IPS-20b (cell line): ENCODE measurements at regions not wholly inside any gene's neighbourhood (a gene's known extent, or its start where the extent isn't known, plus 50 kb on each side); places are given as distances from the start of the nearest gene placed in this dataset.
A peak's percentile ranks its signal among the peaks of the same experiment; 100 is the strongest.

Experiments
- H3K27ac ChIP-seq: one replicate; pipeline ENCODE4 v1.5.1; 2013; ENCODE audit warnings: low read length
- H3K27me3 ChIP-seq: 2 replicates; pipeline ENCODE4 v1.6.1; 2013; ENCODE audit warnings: mild to moderate bottlenecking, low read length, inconsistent platforms; ENCODE audit not compliant: insufficient read depth
- H3K36me3 ChIP-seq: 2 replicates; pipeline ENCODE4 v1.6.1; 2013; ENCODE audit warnings: low read depth, mild to moderate bottlenecking, inconsistent platforms, low read length, moderate library complexity; ENCODE audit not compliant: insufficient read depth
- H3K4me1 ChIP-seq: 2 replicates; pipeline ENCODE4 v1.6.1; 2013; ENCODE audit warnings: mild to moderate bottlenecking, control low read depth, inconsistent platforms, low read length, moderate library complexity; ENCODE audit not compliant: insufficient read depth
- H3K4me3 ChIP-seq: 2 replicates; pipeline ENCODE4 v1.5.1; 2013; ENCODE audit warnings: mild to moderate bottlenecking, low read length, inconsistent platforms
- H3K9ac ChIP-seq: 2 replicates; pipeline ENCODE4 v1.6.1; 2013; ENCODE audit warnings: low read depth, mild to moderate bottlenecking, inconsistent platforms, low read length, moderate library complexity
- H3K9me3 ChIP-seq: 2 replicates; pipeline ENCODE4 v1.6.1; 2013; ENCODE audit warnings: mild to moderate bottlenecking, low read depth, low read length, inconsistent platforms; ENCODE audit not compliant: insufficient read depth

DNA sequence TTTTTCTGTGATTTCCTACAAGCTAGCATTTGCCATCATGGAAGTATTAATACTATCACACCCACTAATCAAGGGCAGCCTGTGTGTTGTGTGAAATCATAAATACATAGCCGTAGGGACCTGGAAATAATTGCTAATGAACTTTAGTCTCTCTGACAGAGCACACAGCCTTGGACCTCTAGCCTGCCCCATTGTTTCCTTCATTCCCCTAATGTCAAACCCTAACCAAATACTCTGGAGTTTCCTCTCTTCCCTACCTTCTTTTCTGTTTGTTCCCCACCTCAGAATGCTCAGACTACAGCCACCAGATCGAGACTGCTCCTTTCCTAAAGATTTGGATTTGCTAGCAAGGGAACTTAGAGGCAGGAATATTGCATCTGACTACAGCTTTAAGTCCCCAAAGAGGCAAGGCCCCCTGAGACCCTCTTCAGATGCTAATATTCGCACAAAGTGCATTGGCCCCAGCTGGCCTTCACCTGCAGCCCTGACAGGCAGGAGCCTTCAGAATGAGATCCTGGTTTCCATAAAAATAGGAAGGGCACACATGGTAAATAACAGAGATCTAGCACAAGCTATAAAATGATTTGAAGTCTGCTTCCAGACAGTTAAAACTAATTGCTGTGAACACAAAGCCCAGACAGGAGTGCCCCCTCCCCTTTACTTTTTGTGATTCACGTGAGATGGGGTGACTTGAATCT, 279.2 kb upstream of the DCC start:
- Histone ChIP-seq H3K27me3 (no peaks in the 10 kb centered on the region), H3K27ac (peak overlapping the region; percentile 37), H3K9me3 (peaks cover 9% of the 10 kb centered on the region; the same call in 1 of the 2 replicates), H3K4me3 (peak overlapping the region; percentile 46; the same call in 1 of the 2 replicates), H3K36me3 (no peaks in the 10 kb centered on the region), H3K9ac (peak overlapping the region; percentile 19; the same call in 1 of the 2 replicates), H3K4me1 (peaks cover 27% of the 10 kb centered on the region; the same call in 1 of the 2 replicates)

DNA sequence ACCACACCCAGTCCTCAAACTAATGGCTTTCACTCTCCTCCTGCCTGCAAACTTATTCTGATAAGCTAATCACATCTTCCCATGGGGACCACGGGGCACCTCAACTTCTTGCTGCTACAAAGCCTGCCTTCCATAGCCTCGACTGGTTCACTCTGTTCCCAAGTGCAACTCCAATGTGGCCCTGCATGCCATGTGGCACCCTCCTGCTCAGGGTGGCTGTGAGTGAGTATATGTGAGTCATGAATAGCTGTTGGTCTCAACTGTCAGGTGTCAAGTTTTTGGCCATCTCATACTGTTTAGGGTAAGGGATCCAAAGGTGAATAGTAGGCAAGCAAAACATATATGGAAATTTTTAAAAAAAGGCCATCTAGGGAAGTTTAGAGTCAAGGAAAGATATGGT, 276.1 kb upstream of the DCC start:
- no peaks in the 10 kb centered on the region for H3K36me3 ChIP-seq
- H3K4me1 ChIP-seq: peaks cover 27% of the 10 kb centered on the region; the same call in 1 of the 2 replicates
- no peaks in the 10 kb centered on the region for H3K27me3 ChIP-seq
- H3K9ac ChIP-seq: no peak overlapping the region
- H3K27ac ChIP-seq: no peak overlapping the region
- H3K4me3 ChIP-seq: no peak overlapping the region
- H3K9me3 ChIP-seq: peaks cover 14% of the 10 kb centered on the region; the same call in 1 of the 2 replicates

DNA sequence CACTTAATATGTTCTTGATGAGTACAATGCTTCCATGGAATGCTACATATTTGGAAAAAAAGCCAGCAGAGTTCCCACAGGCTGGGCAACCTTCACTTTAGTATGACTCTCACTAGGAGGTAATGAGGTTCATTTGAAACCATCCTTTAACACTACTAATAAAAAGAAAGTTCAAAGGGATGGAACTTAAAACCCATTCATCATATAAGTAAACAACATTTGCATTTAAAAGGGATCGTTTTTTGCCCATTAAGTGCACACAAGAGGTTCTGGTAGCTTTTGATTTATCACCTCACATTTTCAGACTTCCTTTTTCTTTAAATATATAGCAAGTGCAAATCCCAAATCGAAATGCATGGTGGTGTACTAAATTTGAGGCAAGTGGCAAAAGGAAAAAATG, 270.8 kb upstream of the DCC start:
- H3K36me3 ChIP-seq: no peaks in the 10 kb centered on the region
- no peak overlapping the region for H3K27ac ChIP-seq
- no peak overlapping the region for H3K9ac ChIP-seq
- peaks cover 14% of the 10 kb centered on the region; the same call in 1 of the 2 replicates for H3K9me3 ChIP-seq
- H3K27me3 ChIP-seq: no peaks in the 10 kb centered on the region; the same call in 1 of the 2 replicates
- no peak overlapping the region for H3K4me3 ChIP-seq
- peaks cover 4% of the 10 kb centered on the region; the same call in 1 of the 2 replicates for H3K4me1 ChIP-seq

DNA sequence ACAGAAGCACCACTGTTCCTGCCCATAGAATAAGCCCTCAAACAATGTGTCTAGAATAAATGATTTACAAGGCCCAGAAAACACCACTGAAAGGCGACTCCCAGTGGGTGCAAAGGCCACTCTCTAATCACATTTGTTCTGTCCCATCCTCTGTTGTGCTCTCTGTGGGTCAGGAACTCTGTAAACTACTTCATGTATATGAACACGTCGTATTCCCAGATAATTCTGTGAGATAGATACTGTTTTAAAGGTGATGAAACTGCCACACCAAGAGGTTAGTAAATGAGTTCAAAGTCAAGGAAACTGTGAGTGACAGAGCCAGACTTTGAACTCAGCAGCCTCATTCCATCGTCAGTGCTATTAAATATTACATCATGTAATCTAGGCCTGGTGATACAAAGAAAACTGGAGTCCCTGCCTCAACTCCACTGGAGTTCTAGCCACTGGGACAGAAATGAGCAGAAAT, 269.7 kb upstream of the DCC start:
- Histone ChIP-seq H3K27ac (no peak overlapping the region), H3K9me3 (peaks cover 14% of the 10 kb centered on the region; the same call in 1 of the 2 replicates), H3K36me3 (no peaks in the 10 kb centered on the region), H3K9ac (no peak overlapping the region), H3K27me3 (no peaks in the 10 kb centered on the region; the same call in 1 of the 2 replicates), H3K4me1 (peaks cover 4% of the 10 kb centered on the region; the same call in 1 of the 2 replicates), H3K4me3 (no peak overlapping the region)

DNA sequence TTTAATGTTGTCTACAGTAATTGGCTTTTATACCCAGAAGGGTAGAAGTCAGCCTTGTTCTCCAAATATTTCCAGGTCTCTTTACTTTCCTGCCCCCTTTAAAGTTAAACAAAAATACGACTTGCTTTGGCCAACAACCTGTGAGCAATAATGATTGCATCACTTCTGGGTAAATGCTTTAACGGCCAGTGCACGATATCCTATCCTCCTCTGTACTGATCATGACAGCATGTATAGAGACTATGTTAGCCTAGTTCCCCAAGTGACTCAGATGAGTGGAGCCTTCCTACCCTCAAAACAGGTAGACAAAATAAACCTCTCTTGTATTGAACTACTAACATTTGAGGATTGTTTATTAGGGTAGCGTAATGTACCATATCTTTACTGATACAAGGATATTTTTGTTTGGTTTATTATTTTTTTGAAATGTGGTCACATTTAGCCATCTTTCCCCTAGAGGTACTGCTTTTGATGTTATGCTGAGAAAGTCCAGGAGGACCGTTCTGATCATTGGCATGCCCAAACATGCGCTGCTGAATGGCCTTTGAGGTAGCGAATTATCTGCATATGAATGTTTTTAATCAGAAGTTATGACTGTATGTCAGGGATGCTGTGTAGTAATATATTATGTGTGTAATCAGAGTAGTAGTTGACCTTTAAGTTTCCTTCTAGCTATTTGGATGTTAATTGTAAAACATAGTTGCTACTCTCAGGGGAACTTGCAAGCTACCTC, 262.6 kb upstream of the DCC start:
- H3K9me3 ChIP-seq: no peaks in the 10 kb centered on the region
- no peaks in the 10 kb centered on the region for H3K4me1 ChIP-seq
- H3K4me3 ChIP-seq: no peak overlapping the region
- H3K9ac ChIP-seq: no peak overlapping the region
- no peaks in the 10 kb centered on the region for H3K36me3 ChIP-seq
- no peak overlapping the region for H3K27ac ChIP-seq
- H3K27me3 ChIP-seq: no peaks in the 10 kb centered on the region

DNA sequence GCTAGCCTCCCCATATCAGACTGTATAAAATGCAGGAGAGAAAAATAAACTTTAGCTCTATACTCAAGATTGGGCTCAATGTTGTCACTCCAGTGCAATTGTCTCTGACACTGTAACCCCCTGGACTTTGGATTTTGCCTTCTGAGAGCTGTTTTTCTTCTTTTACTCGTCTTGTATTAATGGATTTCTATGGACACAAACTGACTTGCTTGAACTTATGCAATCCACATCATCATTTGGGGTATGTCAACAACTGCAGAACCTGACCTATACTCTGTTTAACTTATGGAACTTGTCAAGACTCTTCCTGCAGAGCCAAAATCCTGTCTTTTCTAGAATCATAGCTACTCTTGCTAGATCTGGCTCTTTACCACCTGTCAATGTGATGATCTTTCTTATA, 257.8 kb upstream of the DCC start:
- no peak overlapping the region for H3K9ac ChIP-seq
- no peak overlapping the region for H3K27ac ChIP-seq
- H3K27me3 ChIP-seq: no peaks in the 10 kb centered on the region
- no peaks in the 10 kb centered on the region for H3K36me3 ChIP-seq
- H3K4me1 ChIP-seq: no peaks in the 10 kb centered on the region
- no peaks in the 10 kb centered on the region for H3K9me3 ChIP-seq
- H3K4me3 ChIP-seq: no peak overlapping the region

DNA sequence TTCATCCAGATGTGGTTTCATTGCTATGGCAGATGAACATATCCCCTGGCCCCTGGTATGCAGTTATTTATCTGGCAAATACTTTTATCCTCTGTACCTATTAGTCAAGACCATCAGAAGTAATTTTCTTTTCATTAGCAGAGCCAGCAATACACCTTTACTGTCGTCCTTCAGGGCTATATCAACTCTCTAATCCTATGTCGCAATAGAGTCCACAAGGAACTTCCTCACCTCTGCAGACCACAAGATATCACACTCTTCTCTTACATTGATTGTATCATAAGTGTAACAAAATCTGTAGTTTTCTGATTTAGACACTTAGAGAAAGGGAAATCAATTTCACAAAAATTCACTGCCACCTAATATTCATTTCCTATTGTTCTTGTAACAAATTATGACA, 252.9 kb upstream of the DCC start:
- no peak overlapping the region for H3K9ac ChIP-seq
- no peaks in the 10 kb centered on the region for H3K27me3 ChIP-seq
- no peak overlapping the region for H3K27ac ChIP-seq
- H3K36me3 ChIP-seq: no peaks in the 10 kb centered on the region
- no peak overlapping the region for H3K4me3 ChIP-seq
- no peaks in the 10 kb centered on the region for H3K4me1 ChIP-seq
- H3K9me3 ChIP-seq: no peaks in the 10 kb centered on the region

DNA sequence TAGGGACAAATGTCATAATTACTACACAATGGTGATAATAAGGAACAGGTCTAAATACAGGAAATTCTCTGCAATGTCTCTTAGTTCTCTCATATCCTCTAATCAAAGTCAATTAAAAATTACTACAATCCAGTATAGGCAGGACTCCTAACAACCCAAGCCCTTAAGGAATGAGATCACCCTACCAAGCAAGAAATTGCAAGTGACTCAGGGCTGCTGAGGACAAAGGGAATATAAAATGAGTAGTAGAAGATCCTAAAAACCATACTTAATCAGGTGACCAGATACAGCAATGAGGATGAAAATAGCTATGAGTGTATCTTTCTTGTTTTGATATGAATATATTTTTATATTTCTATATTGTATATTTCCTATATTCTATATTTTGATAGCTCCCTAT, 250.0 kb upstream of the DCC start:
- no peak overlapping the region for H3K27ac ChIP-seq
- H3K9me3 ChIP-seq: no peaks in the 10 kb centered on the region
- no peak overlapping the region for H3K4me3 ChIP-seq
- H3K9ac ChIP-seq: no peak overlapping the region
- no peaks in the 10 kb centered on the region for H3K27me3 ChIP-seq
- no peaks in the 10 kb centered on the region for H3K36me3 ChIP-seq
- no peaks in the 10 kb centered on the region for H3K4me1 ChIP-seq

DNA sequence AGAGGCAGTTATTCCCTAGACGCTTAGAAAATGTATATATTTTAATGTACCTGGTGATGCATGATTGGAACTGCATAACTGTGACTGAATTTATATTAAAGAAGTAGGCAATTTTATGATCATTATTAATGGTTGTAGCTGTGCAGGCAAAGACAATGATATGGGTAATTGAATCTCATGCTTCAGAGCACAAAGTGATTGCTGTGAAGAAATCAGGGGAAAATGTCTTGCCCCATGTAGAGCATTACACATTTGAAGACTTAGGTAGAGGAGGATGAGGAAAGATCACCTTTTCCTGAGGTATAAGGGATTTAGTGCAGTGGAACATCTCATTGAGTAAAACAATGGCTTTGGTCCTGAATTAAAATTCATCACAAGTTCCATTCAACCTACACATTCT, 246.8 kb upstream of the DCC start:
- Histone ChIP-seq H3K9me3 (no peaks in the 10 kb centered on the region), H3K4me3 (no peak overlapping the region), H3K9ac (no peak overlapping the region), H3K27ac (no peak overlapping the region), H3K36me3 (no peaks in the 10 kb centered on the region), H3K4me1 (no peaks in the 10 kb centered on the region), H3K27me3 (no peaks in the 10 kb centered on the region)

DNA sequence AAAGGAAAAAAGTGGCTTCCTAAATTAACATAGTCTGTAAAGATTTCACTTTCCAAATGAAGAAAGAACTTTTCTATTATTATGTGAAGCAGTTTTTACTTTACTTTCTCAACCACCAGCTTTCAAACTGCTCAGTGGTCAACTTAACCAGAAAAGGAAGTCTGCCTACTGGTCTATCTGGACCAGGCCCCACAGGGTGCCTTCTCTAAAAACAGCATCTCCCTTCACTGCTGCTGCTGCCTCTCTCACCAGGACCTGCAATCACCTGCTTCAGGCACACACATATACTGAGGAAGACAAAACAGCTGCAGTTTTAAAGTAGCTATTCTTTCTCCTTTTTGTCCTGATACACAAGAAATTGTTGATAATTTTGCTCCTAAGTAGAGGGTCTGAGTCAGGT, 221.3 kb upstream of the DCC start:
- no peaks in the 10 kb centered on the region for H3K9me3 ChIP-seq
- no peak overlapping the region for H3K9ac ChIP-seq
- no peak overlapping the region for H3K27ac ChIP-seq
- H3K27me3 ChIP-seq: no peaks in the 10 kb centered on the region
- H3K36me3 ChIP-seq: no peaks in the 10 kb centered on the region
- no peak overlapping the region for H3K4me3 ChIP-seq
- no peaks in the 10 kb centered on the region for H3K4me1 ChIP-seq

DNA sequence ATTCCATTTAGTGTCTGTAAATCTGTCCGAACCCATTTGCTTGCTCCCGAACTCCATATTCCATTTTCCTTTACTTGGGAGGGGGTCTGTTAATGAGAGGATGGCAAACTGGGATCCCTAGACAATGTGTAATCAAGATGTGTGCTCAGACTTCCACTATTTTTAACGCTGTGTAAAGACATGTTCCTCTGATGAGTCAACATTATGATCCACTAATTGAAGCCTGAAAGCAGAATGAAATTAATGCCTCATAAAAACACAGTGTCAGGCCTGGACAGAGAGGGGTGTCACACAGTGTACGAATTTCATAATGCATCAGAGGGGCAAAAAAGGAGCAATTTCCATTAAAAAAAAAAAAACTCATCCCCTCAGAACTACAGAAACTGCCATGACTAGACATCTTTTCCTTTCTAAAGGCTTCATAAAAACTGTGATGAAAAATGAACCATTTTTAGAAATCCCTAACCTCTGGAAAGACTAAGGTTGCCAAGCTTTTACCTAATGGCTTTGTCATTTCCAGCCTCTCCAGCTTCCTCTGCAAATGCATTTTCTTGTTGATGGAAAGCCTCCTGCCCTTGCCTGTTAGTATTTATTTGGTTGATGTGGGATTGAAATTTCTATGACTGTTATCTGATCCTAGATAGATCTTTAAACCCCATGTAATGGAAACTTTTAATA, 209.2 kb upstream of the DCC start:
- Histone ChIP-seq H3K4me3 (no peak overlapping the region), H3K9me3 (no peaks in the 10 kb centered on the region; the same call in 1 of the 2 replicates), H3K4me1 (no peaks in the 10 kb centered on the region), H3K9ac (no peak overlapping the region), H3K27ac (no peak overlapping the region), H3K27me3 (no peaks in the 10 kb centered on the region), H3K36me3 (no peaks in the 10 kb centered on the region)
